H9 (cell line): ENCODE measurements at regions not wholly inside any gene's neighbourhood (a gene's known extent, or its start where the extent isn't known, plus 50 kb on each side); places are given as distances from the start of the nearest gene placed in this dataset.

Source experiments
- DNase-seq: peaks from one replicate; pipeline ENCODE4 v3.0.0-alpha.2; 2017
- H2AFZ ChIP-seq: one replicate; pipeline ENCODE4 v1.6.1; 2013; ENCODE audit warnings: mild to moderate bottlenecking, low read length, control low read depth, moderate library complexity
- H2AK5ac ChIP-seq: 2 replicates; pipeline ENCODE4 v1.6.1; 2013; ENCODE audit warnings: low read length, control low read depth, mixed read lengths; ENCODE audit not compliant: insufficient read length
- H2BK120ac ChIP-seq: one replicate; pipeline ENCODE4 v1.6.1; 2013; ENCODE audit warnings: low read depth, mild to moderate bottlenecking, low read length, control low read depth, inconsistent platforms; ENCODE audit not compliant: poor library complexity, severe bottlenecking
- H2BK12ac ChIP-seq: 2 replicates; pipeline ENCODE4 v1.6.1; 2013; ENCODE audit warnings: low read length, control low read depth, mixed read lengths, low read depth; ENCODE audit not compliant: insufficient read length
- H2BK15ac ChIP-seq: 2 replicates; pipeline ENCODE4 v1.6.1; 2013; ENCODE audit warnings: low read depth, low read length, control low read depth
- H2BK20ac ChIP-seq: one replicate; pipeline ENCODE4 v1.6.1; 2013; ENCODE audit warnings: low read depth, mild to moderate bottlenecking, low read length, control low read depth, inconsistent platforms; ENCODE audit not compliant: poor library complexity, severe bottlenecking
- H2BK5ac ChIP-seq: 2 replicates; pipeline ENCODE4 v1.6.1; 2013; ENCODE audit warnings: low read length, control low read depth, mixed read lengths; ENCODE audit not compliant: insufficient read length
- H3K14ac ChIP-seq: 2 replicates; pipeline ENCODE4 v1.6.1; 2013; ENCODE audit warnings: low read length, control low read depth; ENCODE audit not compliant: insufficient read depth
- H3K18ac ChIP-seq: 2 replicates; pipeline ENCODE4 v1.6.1; 2013; ENCODE audit warnings: low read depth, mild to moderate bottlenecking, mixed read lengths, low read length, control low read depth; ENCODE audit not compliant: insufficient read length
- H3K23ac ChIP-seq: 2 replicates; pipeline ENCODE4 v1.6.1; 2013; ENCODE audit warnings: low read length, control low read depth, mixed read lengths, low read depth; ENCODE audit not compliant: insufficient read length
- H3K23me2 ChIP-seq: 2 replicates; pipeline ENCODE4 v1.6.1; 2013; ENCODE audit warnings: low read depth, mild to moderate bottlenecking, mixed read lengths, low read length, control low read depth; ENCODE audit not compliant: insufficient read length, poor library complexity, severe bottlenecking
- H3K27ac ChIP-seq: 2 replicates; pipeline ENCODE4 v1.5.1; 2013; ENCODE audit warnings: low read length, control low read depth, mixed read lengths, low read depth; ENCODE audit not compliant: insufficient read length
- H3K27me3 ChIP-seq: 2 replicates; pipeline ENCODE4 v1.6.1; 2013; ENCODE audit warnings: low read length, control low read depth, inconsistent platforms; ENCODE audit not compliant: insufficient read depth
- H3K4ac ChIP-seq: 2 replicates; pipeline ENCODE4 v1.6.1; 2013; ENCODE audit warnings: low read depth, mild to moderate bottlenecking, control low read depth, inconsistent platforms, low read length, moderate library complexity
- H3K4me1 ChIP-seq: 2 replicates; pipeline ENCODE4 v1.6.1; 2013; ENCODE audit warnings: low read length, control low read depth, inconsistent platforms; ENCODE audit not compliant: insufficient read depth
- H3K4me2 ChIP-seq: 2 replicates; pipeline ENCODE4 v1.6.1; 2013; ENCODE audit warnings: low read length, control low read depth, mixed read lengths; ENCODE audit not compliant: insufficient read length, insufficient read depth
- H3K56ac ChIP-seq: 2 replicates; pipeline ENCODE4 v1.6.1; 2013; ENCODE audit warnings: low read depth, mild to moderate bottlenecking, mixed read lengths, low read length, control low read depth; ENCODE audit not compliant: insufficient read length
- H3K79me1 ChIP-seq: 2 replicates; pipeline ENCODE4 v1.6.1; 2013; ENCODE audit warnings: low read depth, mild to moderate bottlenecking, moderate library complexity, low read length, control low read depth, inconsistent platforms; ENCODE audit not compliant: insufficient read depth, poor library complexity, severe bottlenecking
- H3K79me2 ChIP-seq: 2 replicates; pipeline ENCODE4 v1.6.1; 2013; ENCODE audit warnings: low read length, control low read depth, inconsistent platforms; ENCODE audit not compliant: insufficient read depth
- H3K9ac ChIP-seq: 2 replicates; pipeline ENCODE4 v1.6.1; 2013; ENCODE audit warnings: low read length, control low read depth, mixed read lengths; ENCODE audit not compliant: insufficient read length; ENCODE audit errors: extremely low read depth
- H3K9me3 ChIP-seq: one replicate; pipeline ENCODE4 v1.6.1; 2013; ENCODE audit warnings: low read depth, low read length, inconsistent platforms; ENCODE audit not compliant: control insufficient read depth
- H3T11ph ChIP-seq: one replicate; pipeline ENCODE4 v1.6.1; 2013; ENCODE audit warnings: mild to moderate bottlenecking, low read length, control low read depth, inconsistent platforms
- H4K20me1 ChIP-seq: one replicate; pipeline ENCODE4 v1.6.1; 2013; ENCODE audit not compliant: control insufficient read depth, insufficient read length, insufficient read depth
- H4K5ac ChIP-seq: 2 replicates; pipeline ENCODE4 v1.6.1; 2013; ENCODE audit warnings: low read depth, mild to moderate bottlenecking, mixed read lengths, low read length, control low read depth; ENCODE audit not compliant: insufficient read length
- H4K8ac ChIP-seq: replicated peaks from 2 replicates; pipeline ENCODE4 v1.6.1; 2013; ENCODE audit warnings: low read length, control low read depth, mixed read lengths, low read depth; ENCODE audit not compliant: insufficient read length
- H4K91ac ChIP-seq: 2 replicates; pipeline ENCODE4 v1.6.1; 2013; ENCODE audit warnings: low read depth, mild to moderate bottlenecking, moderate library complexity, mixed read lengths, low read length, control low read depth; ENCODE audit not compliant: insufficient read length
- H3K27ac Mint-ChIP-seq, 3 experiments: 2 replicates in 2 of 3; 3 replicates in 1 of 3; pipeline ENCODE4 v1.8.0; 2020 to 2021; ENCODE audit warnings: mixed read lengths in 3 of 3, mild to moderate bottlenecking in 1 of 3, moderate library complexity in 1 of 3
- H3K27me3 Mint-ChIP-seq: 2 replicates; pipeline ENCODE4 v1.8.0; 2021; ENCODE audit warnings: low read depth, mild to moderate bottlenecking, moderate library complexity, mixed read lengths
- H3K36me3 Mint-ChIP-seq, 3 experiments: 2 replicates in 2 of 3; 3 replicates in 1 of 3; pipeline ENCODE4 v1.8.0; 2020 to 2021; ENCODE audit warnings: low read depth in 3 of 3, mixed read lengths in 3 of 3; ENCODE audit not compliant: insufficient read depth in 1 of 3
- H3K4me1 Mint-ChIP-seq, 2 experiments: 2 replicates each; pipeline ENCODE4 v1.8.0; 2020; ENCODE audit warnings: mixed read lengths in 2 of 2
- H3K4me3 Mint-ChIP-seq, 2 experiments: 2 replicates in 1 of 2; 3 replicates in 1 of 2; pipeline ENCODE4 v1.8.0; 2020 to 2021; ENCODE audit warnings: mild to moderate bottlenecking in 2 of 2, mixed read lengths in 2 of 2, moderate library complexity in 1 of 2
- H3K9me3 Mint-ChIP-seq, 2 experiments: 2 replicates in 1 of 2; 3 replicates in 1 of 2; pipeline ENCODE4 v1.8.0; 2020; ENCODE audit warnings: mild to moderate bottlenecking in 2 of 2, mixed read lengths in 2 of 2, moderate library complexity in 1 of 2
- CTCF ChIP-seq: fragments of 200-600 bp; sonication (generic); conservative IDR thresholded peaks from 3 replicates; pipeline ENCODE4 v1.8.0; 2021; ENCODE audit warnings: antibody characterized with exemption, mild to moderate bottlenecking

- Histone ChIP-seq H3K4ac (no peak overlapping the region), H3K9ac (no peak overlapping the region), H3K4me1 (peaks cover 2% of the 10 kb centered on the region; the same call in 1 of the 2 replicates), H3K79me1 (no peaks in the 10 kb centered on the region), H2BK5ac (no peak overlapping the region), H4K5ac (no peak overlapping the region), H2BK12ac (no peak overlapping the region), H2AFZ (no peak overlapping the region), H3K27me3 (no peaks in the 10 kb centered on the region), H2AK5ac (no peak overlapping the region), H4K20me1 (no peaks in the 10 kb centered on the region), H3K14ac (no peak overlapping the region), H3K56ac (no peak overlapping the region), H3K23me2 (peaks cover 3% of the 10 kb centered on the region), H3K4me2 (no peak overlapping the region), H2BK15ac (no peak overlapping the region), H3K27ac (no peak overlapping the region), H4K91ac (no peak overlapping the region), H3K18ac (no peak overlapping the region), H3T11ph (no peak overlapping the region), H3K79me2 (no peaks in the 10 kb centered on the region), H3K23ac (no peak overlapping the region), H2BK120ac (no peak overlapping the region), H3K9me3 (no peaks in the 10 kb centered on the region), H4K8ac (no peak overlapping the region), H2BK20ac (no peak overlapping the region)
- no peak for TF ChIP-seq CTCF
- peaks cover 0 to 4% (median 3%) of the 10 kb centered on the region in 3 experiments; a peak in 2 of 7 replicates for H3K36me3 Mint-ChIP-seq
- peaks cover 48 to 50% of the 10 kb centered on the region in 2 experiments for H3K4me1 Mint-ChIP-seq
- DNase-seq: no peak
- H3K4me3 Mint-ChIP-seq: peak overlapping the region; percentile 2 to 27; a peak in 2 of 5 replicates
- peak overlapping the region in 1 of 3 experiments; percentile 79; a peak in 2 of 7 replicates for H3K27ac Mint-ChIP-seq
- no peaks in the 10 kb centered on the region for H3K27me3 Mint-ChIP-seq
- peaks cover 0 to 3% of the 10 kb centered on the region in 2 experiments; a peak in 1 of 5 replicates for H3K9me3 Mint-ChIP-seq
These were observed 147.1 kb upstream of the LYZL1 start for GRCh38 chr10:29141761-29142160.
